ENCODE measurements at regions not wholly inside any gene's neighbourhood (a gene's known extent, or its start where the extent isn't known, plus 50 kb on each side); places are given as distances from the start of the nearest gene placed in this dataset.

- no peak for DNase-seq (ENCODE audit: low spot score)
Observed at GRCh38 chr3:166209701-166210100, 372.5 kb upstream of the BCHE start.

GRCh38 chr3:166205158-166205557 lies 367.9 kb upstream of the BCHE start:
- no peak for DNase-seq (ENCODE audit: low spot score)

- no peak for DNase-seq (ENCODE audit: low spot score)
Observed at GRCh38 chr3:166201476-166201875, 364.3 kb upstream of the BCHE start.

DNA sequence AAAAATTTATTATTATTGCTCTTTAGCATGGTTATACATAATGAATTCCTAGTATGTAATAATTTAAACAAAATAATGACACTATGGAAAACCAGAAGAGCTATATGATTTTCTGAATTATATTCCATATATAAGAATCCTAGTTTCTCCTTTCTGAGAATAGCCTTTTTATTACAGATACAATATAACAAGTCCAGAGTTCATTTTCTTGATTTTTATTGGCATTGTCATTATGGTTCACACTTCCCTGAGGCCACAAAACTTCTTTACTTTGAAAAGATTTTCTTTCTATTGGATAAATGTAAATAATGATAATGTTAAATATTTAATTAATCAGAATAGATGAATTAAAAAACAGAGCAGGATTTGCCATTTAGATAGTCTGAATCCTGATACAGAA lies 362.3 kb upstream of the BCHE start:
- no peak for DNase-seq (ENCODE audit: low spot score)

GRCh38 chr3:166195808-166196207 lies 358.6 kb upstream of the BCHE start:
- no peak for DNase-seq (ENCODE audit: low spot score)

DNA sequence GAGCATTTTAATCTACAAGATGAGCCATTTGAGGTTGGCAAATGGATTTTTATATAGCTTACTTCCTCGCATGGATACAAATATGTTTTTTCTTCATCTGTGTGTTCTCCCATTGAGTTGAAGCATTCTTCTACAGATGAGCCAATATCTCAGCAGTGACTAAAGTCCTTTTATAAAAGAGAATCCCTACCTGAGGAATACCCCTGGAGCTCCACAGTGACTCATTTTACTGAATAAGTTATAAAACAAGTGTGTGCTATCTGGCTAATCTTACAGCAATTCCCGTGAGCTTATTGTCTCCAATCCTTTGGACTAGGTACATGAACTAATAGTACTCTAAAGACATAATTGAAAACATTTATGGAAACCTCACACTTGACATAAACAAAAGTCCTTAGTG lies 354.2 kb upstream of the BCHE start:
- no peak for DNase-seq (ENCODE audit: low spot score)

DNA sequence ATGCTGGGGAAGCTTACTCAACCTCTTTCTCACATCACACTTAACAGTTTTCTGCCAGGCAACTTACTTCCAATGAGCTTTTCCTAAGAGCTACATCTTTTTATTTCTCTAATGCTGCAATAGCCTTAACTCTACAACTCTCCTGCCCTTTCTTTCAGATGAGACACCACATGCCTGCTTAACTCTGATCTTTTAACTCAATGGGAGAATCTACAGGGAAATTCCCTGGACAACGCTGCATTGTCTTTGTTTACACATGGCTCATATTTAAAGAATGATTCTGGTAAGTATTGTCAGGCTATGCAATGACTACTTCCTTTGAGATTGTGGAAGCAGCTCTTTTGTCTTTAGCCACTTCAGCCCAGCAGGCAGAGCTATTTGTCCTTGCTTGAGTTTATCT lies 353.1 kb upstream of the BCHE start:
- no peak for DNase-seq (ENCODE audit: low spot score)

- no peak for DNase-seq (ENCODE audit: low spot score)
Observed at GRCh38 chr3:166187237-166187636, 350.0 kb upstream of the BCHE start.

- DNase-seq (ENCODE audit: low spot score): no peak
Observed at GRCh38 chr3:166186003-166186402, 348.8 kb upstream of the BCHE start.

DNA sequence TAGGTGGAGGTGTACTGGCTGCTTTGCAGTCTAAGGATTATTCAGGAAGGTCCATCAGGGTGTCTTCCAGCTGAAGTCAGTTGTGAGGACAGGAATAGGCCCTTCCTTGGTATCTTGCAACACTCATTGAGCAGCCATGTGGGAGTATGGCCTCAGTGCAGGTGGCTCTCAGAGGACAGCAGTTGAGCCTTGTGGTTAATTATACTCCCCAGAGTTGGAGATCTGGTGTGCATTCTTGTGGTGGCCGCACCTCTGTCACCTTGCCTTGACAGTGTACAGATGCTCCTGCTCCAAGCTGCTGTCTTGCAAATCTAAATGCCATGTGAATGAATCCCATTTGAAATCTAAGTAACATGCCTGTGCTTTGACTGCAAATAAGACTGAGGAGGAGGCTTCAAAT lies 339.9 kb upstream of the BCHE start:
- DNase-seq (ENCODE audit: low spot score): no peak

GRCh38 chr3:166171695-166172094 lies 334.5 kb upstream of the BCHE start:
- no peak for DNase-seq (ENCODE audit: low spot score)

DNA sequence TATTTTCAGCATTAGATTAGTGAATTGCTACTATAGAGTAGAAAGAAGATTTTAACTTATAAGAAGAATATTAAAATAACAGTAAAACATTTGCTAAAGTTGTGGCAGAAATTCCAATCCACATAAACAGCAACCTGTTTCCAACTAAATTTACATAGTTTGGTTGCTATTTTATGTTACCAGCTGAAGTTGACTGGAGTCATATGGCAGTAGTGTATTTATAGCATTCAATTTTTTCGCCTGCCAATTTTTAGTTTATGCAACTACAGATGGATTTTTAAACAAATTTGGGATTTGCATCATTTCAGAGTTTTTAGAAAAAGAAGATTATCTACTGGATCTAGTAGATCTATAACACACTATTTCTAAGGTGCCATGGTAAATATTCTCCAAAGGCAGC lies 332.5 kb upstream of the BCHE start:
- no peak for DNase-seq (ENCODE audit: low spot score)

- DNase-seq (ENCODE audit: low spot score): no peak
Observed at GRCh38 chr3:166127969-166128368, 290.7 kb upstream of the BCHE start.

DNA sequence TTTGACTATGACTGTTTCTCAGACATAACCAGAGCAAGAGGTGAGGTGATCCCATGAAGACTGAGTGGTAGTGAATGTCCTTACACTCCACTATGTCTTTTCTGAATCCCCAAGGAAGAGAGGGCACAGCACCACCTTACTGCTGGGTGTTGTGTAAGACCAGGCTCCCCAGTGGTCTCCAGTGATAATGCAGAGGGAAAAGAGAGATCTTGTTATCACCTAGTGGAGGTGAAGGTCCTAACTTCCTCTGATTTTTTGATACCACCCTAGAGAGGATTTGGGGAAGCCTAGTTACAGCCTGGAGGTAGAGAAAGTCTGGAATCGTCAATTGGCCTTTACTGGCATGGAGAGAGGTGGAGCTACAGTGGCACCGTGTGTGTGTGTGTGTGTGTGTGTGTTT lies 288.0 kb upstream of the BCHE start:
- peak; percentile 7 for DNase-seq (ENCODE audit: low spot score)

DNA sequence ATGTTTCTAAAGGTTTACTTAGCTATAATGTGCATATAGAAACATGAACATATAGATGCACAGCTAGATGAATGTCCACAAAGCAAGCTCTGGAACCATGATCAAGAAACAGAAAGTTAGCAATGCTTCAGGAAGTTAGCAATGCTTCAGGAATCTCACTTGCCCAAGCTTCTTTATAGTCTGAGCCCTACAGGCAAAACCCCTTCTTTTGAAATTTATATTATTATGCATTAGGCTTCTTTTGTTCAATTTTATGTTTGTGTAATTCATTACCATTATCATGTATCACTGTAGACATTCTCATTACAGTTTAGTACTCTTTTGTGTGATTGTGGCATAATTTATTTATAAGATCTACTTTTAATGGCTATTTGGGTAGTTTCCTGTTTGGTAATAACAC lies 286.4 kb upstream of the BCHE start:
- DNase-seq (ENCODE audit: low spot score): peak; percentile 5

DNA sequence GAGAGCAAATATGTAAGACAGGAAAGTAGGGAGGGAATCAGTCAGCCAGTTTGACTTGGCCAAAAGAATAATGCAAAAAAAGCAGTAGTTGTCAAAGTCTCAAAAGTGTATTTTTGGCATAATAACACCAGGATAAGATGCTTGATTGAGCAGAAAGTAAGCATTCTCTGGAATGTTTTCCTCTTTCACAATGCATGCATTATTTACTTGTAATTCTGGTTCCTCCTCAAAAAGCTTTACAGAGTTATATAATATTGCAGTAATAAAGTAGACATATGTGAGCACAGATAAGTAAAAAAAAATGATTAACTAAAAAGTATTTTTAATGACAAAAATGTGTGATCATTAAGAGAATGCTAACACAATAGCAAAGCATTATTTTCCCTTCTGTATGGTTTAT lies 285.9 kb upstream of the BCHE start:
- no peak for DNase-seq (ENCODE audit: low spot score)

DNA sequence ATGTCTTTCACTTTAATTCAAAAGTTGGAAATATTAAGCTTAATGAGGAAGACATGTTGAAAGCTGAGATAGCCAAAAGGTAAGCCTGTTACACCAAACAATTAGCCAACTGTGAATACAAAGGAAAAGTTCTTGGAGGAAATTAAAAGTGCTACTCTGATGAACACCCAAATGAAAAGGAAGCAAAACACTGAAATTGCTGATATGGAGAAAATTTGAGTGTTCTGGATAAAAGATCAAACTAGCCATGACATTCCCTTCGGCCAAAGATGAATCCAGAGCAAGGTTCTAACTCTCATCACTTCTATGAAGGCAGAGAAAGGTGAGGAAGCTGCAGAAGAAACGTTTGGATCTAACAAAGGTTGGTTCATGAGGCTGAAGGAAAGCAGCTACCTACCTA lies 280.8 kb upstream of the BCHE start:
- no peak for DNase-seq (ENCODE audit: low spot score)

DNA sequence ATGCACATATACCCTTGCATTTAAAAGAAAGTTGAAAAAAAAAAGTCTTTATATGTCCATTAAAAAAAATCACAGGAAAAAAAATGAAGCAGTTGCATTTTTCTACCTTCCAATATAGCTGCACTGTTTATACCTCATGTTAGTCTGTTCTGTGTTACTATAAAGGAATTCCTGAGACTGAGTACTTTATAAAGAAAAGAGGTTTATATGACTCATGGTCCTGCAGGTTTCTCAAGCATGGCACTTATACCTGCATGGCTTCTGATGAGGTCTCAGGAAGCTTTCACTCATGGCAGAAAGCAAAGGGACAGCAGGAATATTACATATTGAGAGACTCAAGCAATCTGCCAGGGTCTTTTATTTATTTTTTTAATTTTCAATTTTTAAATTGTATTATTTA lies 277.2 kb upstream of the BCHE start:
- no peak for DNase-seq (ENCODE audit: low spot score)

DNA sequence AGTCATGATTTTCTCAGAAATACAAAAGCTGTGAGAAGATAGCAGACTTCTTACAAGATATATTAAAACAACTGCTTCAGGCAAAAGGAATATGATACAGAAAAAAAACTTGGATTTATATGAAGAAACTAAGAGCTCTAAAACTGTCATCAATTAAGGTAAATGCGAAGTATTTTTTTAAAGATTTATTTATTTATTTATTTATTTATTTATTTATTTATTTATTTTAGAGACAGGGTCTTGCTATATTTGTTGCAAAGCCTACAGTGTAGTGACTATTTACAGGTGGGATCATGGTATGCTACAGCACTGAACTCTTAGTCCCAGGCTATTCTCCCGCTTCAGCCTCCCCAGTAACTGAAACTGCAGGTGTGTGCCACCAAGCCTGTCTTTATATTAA lies 274.3 kb upstream of the BCHE start:
- DNase-seq (ENCODE audit: low spot score): no peak

DNA sequence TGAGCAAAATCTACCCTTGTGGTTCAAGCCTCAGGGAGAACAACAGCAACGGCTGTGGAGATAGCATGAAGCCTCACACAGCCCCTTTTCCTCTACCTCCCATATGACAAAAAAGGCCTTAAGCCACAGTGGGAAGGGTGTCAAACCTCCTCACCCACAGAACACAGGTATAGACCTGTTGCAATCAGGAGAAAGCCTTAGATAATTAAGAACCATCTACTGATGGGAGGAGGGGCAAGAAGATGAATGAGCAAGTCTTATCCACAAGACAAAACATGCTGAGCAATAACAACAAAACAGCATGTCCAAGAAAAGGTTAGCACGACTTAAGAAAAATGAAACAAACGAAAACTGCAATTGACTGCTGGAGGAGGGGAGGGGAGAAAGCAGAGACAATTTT lies 272.9 kb upstream of the BCHE start:
- DNase-seq (ENCODE audit: low spot score): no peak

GRCh38 chr3:166104938-166105337 lies 267.7 kb upstream of the BCHE start:
- DNase-seq (ENCODE audit: low spot score): no peak

GRCh38 chr3:166100730-166101129 lies 263.5 kb upstream of the BCHE start:
- DNase-seq (ENCODE audit: low spot score): no peak

- DNase-seq (ENCODE audit: low spot score): no peak
Observed at GRCh38 chr3:166089575-166089974, 252.4 kb upstream of the BCHE start.

GRCh38 chr3:166085164-166085856 lies 248.1 kb upstream of the BCHE start:
- DNase-seq (ENCODE audit: low spot score): no peak

DNA sequence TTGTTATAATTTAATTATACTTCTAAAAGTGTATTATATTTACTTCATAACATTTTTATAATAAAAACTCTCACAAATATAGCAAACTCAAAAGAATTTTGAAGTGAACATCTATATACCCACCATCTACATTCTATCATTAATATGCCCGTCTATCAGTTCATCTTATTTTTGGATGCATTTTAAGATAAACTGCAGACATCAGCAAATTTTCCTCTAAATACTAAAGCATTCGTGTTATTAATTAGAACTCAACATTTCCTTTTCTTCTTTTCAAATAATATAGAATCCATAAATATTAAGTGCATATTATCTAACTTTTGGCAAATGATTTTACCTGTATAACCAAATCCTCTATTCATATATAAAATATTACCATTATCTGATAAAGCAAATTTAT lies 242.9 kb upstream of the BCHE start:
- no peak for DNase-seq (ENCODE audit: low spot score)
